ENCODE measurements at regions not wholly inside any gene's neighbourhood (a gene's known extent, or its start where the extent isn't known, plus 50 kb on each side); places are given as distances from the start of the nearest gene placed in this dataset.

DNA sequence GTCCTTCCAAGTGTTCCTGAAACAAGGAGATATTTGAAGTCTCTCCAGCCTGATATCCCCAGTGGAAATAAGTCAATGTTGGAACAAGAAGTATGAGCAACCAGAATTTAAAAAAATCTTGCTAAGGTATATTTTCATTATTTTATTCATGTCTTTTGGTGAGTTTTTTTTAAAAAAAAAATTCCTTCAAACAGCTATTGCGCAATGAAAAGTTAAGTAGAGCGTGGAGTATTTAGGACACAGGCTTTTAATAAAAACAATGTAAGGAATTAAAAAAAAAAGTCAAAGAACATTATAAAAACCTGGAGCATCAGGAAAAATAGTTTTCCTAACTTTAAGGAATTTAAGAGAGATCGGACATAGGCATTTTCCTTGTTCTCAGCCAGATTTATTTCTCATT lies 940.4 kb downstream of the KCNJ2 start:
- WGBS, 2 donors, result 80 to 86% methylated on average over 3 of the region's 3 CpGs
- intact Hi-C loops (cut with DNase I; ENCODE audit: low total_unique reads), result no loop called here
- no peak overlapping the region for H3K4me3 ChIP-seq (ENCODE audit: low read depth, poor library complexity, severe bottlenecking)
- TF ChIP-seq, protein P1, sequence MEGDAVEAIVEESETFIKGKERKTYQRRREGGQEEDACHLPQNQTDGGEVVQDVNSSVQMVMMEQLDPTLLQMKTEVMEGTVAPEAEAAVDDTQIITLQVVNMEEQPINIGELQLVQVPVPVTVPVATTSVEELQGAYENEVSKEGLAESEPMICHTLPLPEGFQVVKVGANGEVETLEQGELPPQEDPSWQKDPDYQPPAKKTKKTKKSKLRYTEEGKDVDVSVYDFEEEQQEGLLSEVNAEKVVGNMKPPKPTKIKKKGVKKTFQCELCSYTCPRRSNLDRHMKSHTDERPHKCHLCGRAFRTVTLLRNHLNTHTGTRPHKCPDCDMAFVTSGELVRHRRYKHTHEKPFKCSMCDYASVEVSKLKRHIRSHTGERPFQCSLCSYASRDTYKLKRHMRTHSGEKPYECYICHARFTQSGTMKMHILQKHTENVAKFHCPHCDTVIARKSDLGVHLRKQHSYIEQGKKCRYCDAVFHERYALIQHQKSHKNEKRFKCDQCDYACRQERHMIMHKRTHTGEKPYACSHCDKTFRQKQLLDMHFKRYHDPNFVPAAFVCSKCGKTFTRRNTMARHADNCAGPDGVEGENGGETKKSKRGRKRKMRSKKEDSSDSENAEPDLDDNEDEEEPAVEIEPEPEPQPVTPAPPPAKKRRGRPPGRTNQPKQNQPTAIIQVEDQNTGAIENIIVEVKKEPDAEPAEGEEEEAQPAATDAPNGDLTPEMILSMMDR (IDR thresholded peaks at IDR 0.05), result no peak
- TF ChIP-seq POLR2A (IDR thresholded peaks at IDR 0.05), result no peak
- DNase-seq (ENCODE audit: low spot score in 2 of 2), result no peak

DNA sequence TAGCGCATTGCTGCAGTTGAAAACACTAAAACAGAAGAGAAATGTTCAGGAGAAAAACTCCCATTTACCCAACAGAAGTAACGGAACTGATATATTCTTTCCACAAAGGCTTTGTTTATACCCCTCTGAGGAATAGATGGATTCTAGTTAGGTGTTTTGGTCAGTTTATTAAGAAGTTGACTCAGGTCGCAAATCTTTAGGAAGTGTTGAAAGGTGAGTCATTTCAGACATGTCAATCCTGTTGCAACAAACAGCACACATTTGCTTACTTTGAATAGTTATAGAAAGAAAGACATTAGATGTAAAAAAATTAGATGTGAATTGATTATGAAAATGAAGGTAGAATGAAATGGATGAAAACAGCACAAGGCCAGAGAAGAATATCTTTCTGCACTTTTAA lies 941.0 kb downstream of the KCNJ2 start:
- no peak for DNase-seq (ENCODE audit: low spot score in 2 of 2)
- no peak overlapping the region for H3K4me3 ChIP-seq (ENCODE audit: low read depth, poor library complexity, severe bottlenecking)
- no peak for TF ChIP-seq POLR2A (IDR thresholded peaks at IDR 0.05)
- TF ChIP-seq, protein P1 (IDR thresholded peaks at IDR 0.05), result no peak
- WGBS, 2 donors, result 87% methylated on average over 3 of the region's 3 CpGs
- intact Hi-C loops (cut with DNase I; ENCODE audit: low total_unique reads), result no loop called here

DNA sequence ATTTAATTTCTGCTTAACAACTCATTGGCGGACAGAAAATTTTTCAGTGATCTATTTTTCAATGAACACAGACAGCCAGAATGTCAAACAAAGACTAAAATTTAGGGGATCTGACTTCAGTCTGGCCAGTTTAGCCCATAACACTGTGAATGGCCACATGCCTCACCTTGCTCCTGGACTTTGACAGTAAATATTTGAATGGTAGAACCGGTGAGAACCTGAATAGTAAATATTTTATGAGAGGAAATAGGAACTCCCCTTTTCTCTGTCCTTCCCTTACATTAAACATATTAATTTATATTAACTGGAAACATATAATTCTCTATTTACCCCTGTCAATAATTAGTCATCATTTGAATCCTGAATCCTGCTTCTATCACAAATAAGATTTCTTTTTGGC lies 942.1 kb downstream of the KCNJ2 start:
- TF ChIP-seq, protein P1 (IDR thresholded peaks at IDR 0.05), result no peak
- no peak for TF ChIP-seq POLR2A (IDR thresholded peaks at IDR 0.05)
- DNase-seq (ENCODE audit: low spot score in 2 of 2), result no peak
- 85 to 94% methylated on average over 2 of the region's 2 CpGs for WGBS, 2 donors
- no peak overlapping the region for H3K4me3 ChIP-seq (ENCODE audit: low read depth, poor library complexity, severe bottlenecking)
- intact Hi-C loops (cut with DNase I; ENCODE audit: low total_unique reads), result no loop called here

DNA sequence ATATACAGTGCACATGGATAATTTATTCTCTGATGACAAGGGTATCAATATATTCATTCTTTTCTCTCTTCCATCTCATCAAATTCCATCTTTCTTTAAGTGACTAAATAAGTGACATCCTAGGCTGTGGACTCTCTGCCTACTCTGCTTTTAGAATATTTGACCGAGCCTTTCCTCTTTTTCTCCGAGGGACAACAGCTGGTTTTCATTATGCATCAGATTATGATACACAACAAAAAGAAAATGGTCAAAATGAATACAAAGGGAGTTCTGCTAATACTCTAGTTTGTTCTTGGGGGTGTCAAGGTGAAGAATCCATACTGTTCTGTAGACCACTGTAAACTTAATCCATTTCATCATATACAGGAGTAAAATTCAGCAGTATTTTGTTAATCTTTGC lies 942.6 kb downstream of the KCNJ2 start:
- DNase-seq (ENCODE audit: low spot score in 2 of 2), result no peak
- TF ChIP-seq, protein P1 (IDR thresholded peaks at IDR 0.05), result no peak
- TF ChIP-seq POLR2A (IDR thresholded peaks at IDR 0.05), result no peak
- intact Hi-C loops (cut with DNase I; ENCODE audit: low total_unique reads), result no loop called here
- WGBS, 2 donors, result 53 to 69% methylated on average over 2 of the region's 2 CpGs
- no peak overlapping the region for H3K4me3 ChIP-seq (ENCODE audit: low read depth, poor library complexity, severe bottlenecking)

DNA sequence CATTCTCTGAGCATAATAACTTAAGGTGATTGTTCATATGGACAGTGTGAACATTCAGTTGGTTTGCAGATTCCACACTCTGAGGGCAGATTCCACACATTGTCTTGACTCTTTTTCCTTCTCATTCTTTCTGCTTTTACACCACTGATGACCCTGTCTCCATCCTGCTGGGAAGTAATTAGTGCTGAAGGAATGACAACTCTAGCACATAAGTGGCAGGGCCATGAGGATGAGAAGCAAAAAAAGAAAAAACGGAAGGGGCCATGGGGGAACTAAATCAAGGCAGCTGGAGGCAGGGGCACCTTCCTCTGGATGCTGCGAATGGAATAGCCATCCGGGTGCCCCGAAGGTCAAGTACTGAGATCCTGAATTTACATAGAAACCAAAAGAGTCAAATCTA lies 944.0 kb downstream of the KCNJ2 start:
- intact Hi-C loops (cut with DNase I; ENCODE audit: low total_unique reads), result no loop called here

More for the DNA sequence above, 944.0 kb downstream of the KCNJ2 start:
- no peak for TF ChIP-seq POLR2A (IDR thresholded peaks at IDR 0.05)
- TF ChIP-seq, protein P1 (IDR thresholded peaks at IDR 0.05), result no peak
- DNase-seq (ENCODE audit: low spot score in 2 of 2), result no peak
- 74 to 85% methylated on average over 4 of the region's 4 CpGs for WGBS, 2 donors
- H3K4me3 ChIP-seq (ENCODE audit: low read depth, poor library complexity, severe bottlenecking), result no peak overlapping the region
